NT2/D1 (cell line): ENCODE measurements at regions not wholly inside any gene's neighbourhood (a gene's known extent, or its start where the extent isn't known, plus 50 kb on each side); places are given as distances from the start of the nearest gene placed in this dataset.

Source experiments
- YY1 ChIP-seq: IDR thresholded peaks from 2 replicates; pipeline ENCODE4 v1.6.1; 2011; ENCODE audit not compliant: insufficient read length, insufficient read depth
- ZNF274 ChIP-seq: IDR thresholded peaks from 2 replicates; pipeline ENCODE4 v1.6.1; 2011; ENCODE audit warnings: mild to moderate bottlenecking, low read depth, low read length

- no peak for TF ChIP-seq ZNF274
- TF ChIP-seq YY1: no peak
Observed at GRCh38 chr5:74154526-74154925, 486.0 kb downstream of the ENC1 start.
